ENCODE measurements at regions not wholly inside any gene's neighbourhood (a gene's known extent, or its start where the extent isn't known, plus 50 kb on each side); places are given as distances from the start of the nearest gene placed in this dataset.

DNA sequence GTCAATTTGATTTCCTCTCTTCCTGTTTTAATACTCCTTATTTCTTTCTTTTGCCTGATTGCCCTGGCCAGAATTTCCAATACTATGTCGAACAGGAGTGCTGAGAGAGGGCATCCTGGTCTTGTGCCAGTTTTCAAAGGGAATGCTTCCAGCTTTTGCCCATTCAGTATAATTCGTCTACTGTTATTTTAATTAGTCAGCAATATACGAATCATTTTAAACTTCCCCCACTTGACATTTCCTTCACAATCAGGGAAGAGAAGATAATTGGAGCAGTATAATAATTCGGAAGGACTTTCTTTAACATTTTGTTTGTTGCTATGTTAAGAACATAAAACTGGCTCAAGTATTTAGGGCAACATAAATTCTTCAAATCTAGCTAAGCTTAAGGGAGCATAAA is 860.3 kb upstream of the SLC35B3 start:
- Histone ChIP-seq H2BK5ac (ENCODE audit: low read depth, low read length, poor library complexity, severe bottlenecking) (no peak overlapping the region), H3K9me1 (ENCODE audit: insufficient read depth, low read length) (no peaks in the 10 kb centered on the region), H3K4ac (ENCODE audit: low read depth, low read length) (no peak overlapping the region), H2BK15ac (ENCODE audit: low read depth, low read length) (no peak overlapping the region), H3K9ac (ENCODE audit: low read depth, low read length) (no peak overlapping the region), H3K79me1 (ENCODE audit: low read depth in 1 of 2, low read length in 2 of 2) (no peaks in the 10 kb centered on the region), H3K23ac (ENCODE audit: low read depth, low read length) (no peak overlapping the region), H4K8ac (ENCODE audit: low read depth in 2 of 2, low read length in 2 of 2) (no peak overlapping the region), H3K56ac (ENCODE audit: extremely low read depth, insufficient read depth, low read length) (no peak overlapping the region), H3K4me3 (ENCODE audit: insufficient read depth, low read depth, low read length) (no peak overlapping the region), H4K5ac (ENCODE audit: low read depth, low read length) (no peak overlapping the region), H3K9me3 (ENCODE audit: control insufficient read depth, insufficient read depth, low read length) (0 out of 2 replicates have a peak, but pooled peaks cover 2% of the 10 kb centered on the region), H2AK9ac (replicated peaks; ENCODE audit: low read depth, low read length, poor library complexity) (no peak overlapping the region), H3K27me3 (ENCODE audit: control insufficient read depth, insufficient read depth, low read length) (no peaks in the 10 kb centered on the region), H4K91ac (ENCODE audit: insufficient read depth, low read depth, low read length) (no peak overlapping the region), H3K18ac (ENCODE audit: low read depth, low read length) (no peak overlapping the region), H2BK120ac (ENCODE audit: low read depth, low read length) (no peak overlapping the region), H2AFZ (replicated peaks; ENCODE audit: low read length, poor library complexity) (no peak overlapping the region), H3K14ac (replicated peaks; ENCODE audit: low read depth, low read length) (no peak overlapping the region), H3K27ac (ENCODE audit: insufficient read depth, low read length) (no peak overlapping the region), H2BK20ac (ENCODE audit: low read depth, low read length) (no peak overlapping the region), H4K20me1 (ENCODE audit: insufficient read depth, low read length) (no peaks in the 10 kb centered on the region), H3K36me3 (ENCODE audit: control insufficient read depth, insufficient read depth, low read length) (no peaks in the 10 kb centered on the region), H2AK5ac (ENCODE audit: low read depth, low read length) (no peak overlapping the region), H3K4me1 (ENCODE audit: control insufficient read depth, insufficient read depth, low read length) (no peaks in the 10 kb centered on the region), H3K4me2 (ENCODE audit: low read depth, low read length) (no peak overlapping the region)
- dilution Hi-C loops (cut with HindIII; ENCODE audit: low sequenced_read_pairs, unreplicated experiment) = no loop called here
- BruUV-seq (replicated peaks) = no TSS peak
- ATAC-seq (ENCODE audit: low read depth) = no peak
- intact Hi-C loops (cut with micrococcal nuclease) = no loop called here
- WGBS, 2 experiments (ENCODE audit: extremely low coverage in 2 of 2, insufficient read length in 1 of 2) = no CpG with 5 or more reads among the region's 4 CpGs
- in situ Hi-C loops (cut with MboI; ENCODE audit: low sequenced_read_pairs) = no loop called here
- ChIA-PET CTCF (no interaction called here), POLR2A (ENCODE audit: unreplicated experiment) (no interaction called here)
- no peak for TF ChIP-seq POLR2A (IDR thresholded peaks at IDR 0.05; ENCODE audit: low read depth, low read length)
- peak; percentile 73 for TF ChIP-seq MAFK (IDR thresholded peaks at IDR 0.05; ENCODE audit: low read depth, low read length)
- no peak for DNase-seq
